Activated B cell treated with CpG ODN at 0.5 μM for 24 hours (primary cell): ENCODE measurements at regions not wholly inside any gene's neighbourhood (a gene's known extent, or its start where the extent isn't known, plus 50 kb on each side); places are given as distances from the start of the nearest gene placed in this dataset.
"Not testable (repeated sequence)": the region's sequence is repeated elsewhere in the genome, so short reads cannot be mapped to it uniquely, and the experiment has no call there.

Experiments used
- ATAC-seq: fragments of 200-7000 bp; cut with Tn5 transposase; one replicate; pipeline ENCODE4 v1.10.0; 2021; ENCODE audit warnings: low read depth, mild to moderate bottlenecking, moderate library complexity
- CTCF ChIA-PET: fragments of 350-600 bp; sonication (Branson Sonifier 250); formaldehyde crosslinking; loops from one replicate; lab custom pipeline; 2021; ENCODE audit warnings: antibody characterized with exemption; lab: Charles Lee
- POLR2A ChIA-PET: fragments of 350-600 bp; sonication (Branson Sonifier 250); formaldehyde crosslinking; loops from one replicate; lab custom pipeline; 2021; ENCODE audit warnings: antibody characterized with exemption; lab: Charles Lee
- DNase-seq: peaks from one replicate; pipeline ENCODE4 v3.0.0; 2022
- H3K27ac Mint-ChIP-seq: one replicate; pipeline ENCODE4 v1.8.0; 2020; ENCODE audit warnings: mixed read lengths
- H3K27me3 Mint-ChIP-seq: one replicate; pipeline ENCODE4 v1.8.0; 2021; ENCODE audit warnings: mixed read lengths
- H3K36me3 Mint-ChIP-seq: one replicate; pipeline ENCODE4 v1.8.0; 2021; ENCODE audit warnings: low read depth, mixed read lengths
- H3K4me1 Mint-ChIP-seq: one replicate; pipeline ENCODE4 v1.8.0; 2021; ENCODE audit warnings: mixed read lengths
- H3K4me3 Mint-ChIP-seq: one replicate; pipeline ENCODE4 v1.8.0; 2020; ENCODE audit warnings: mild to moderate bottlenecking, mixed read lengths
- H3K9me3 Mint-ChIP-seq: one replicate; pipeline ENCODE4 v1.8.0; 2020; ENCODE audit warnings: mixed read lengths
- CTCF ChIP-seq: fragments of 200-600 bp; IDR thresholded peaks from one replicate; pipeline ENCODE4 v1.8.0; 2022; ENCODE audit warnings: antibody characterized with exemption, mild to moderate bottlenecking
- intact Hi-C: fragments of 100-400 bp; cut with micrococcal nuclease; formaldehyde crosslinking; loops from one replicate; pipeline ENCODE4 v1.15.1; 2024

- ChIA-PET CTCF (no interaction called here), POLR2A (no interaction called here)
- H3K9me3 Mint-ChIP-seq: no peaks in the 10 kb centered on the region
- no peaks in the 10 kb centered on the region for H3K4me1 Mint-ChIP-seq
- H3K27me3 Mint-ChIP-seq: peaks cover 2% of the 10 kb centered on the region
- no peak overlapping the region for H3K27ac Mint-ChIP-seq
- no peak for TF ChIP-seq CTCF
- DNase-seq (no peak), ATAC-seq (no peak)
- intact Hi-C loops: no loop called here
- no peaks in the 10 kb centered on the region for H3K36me3 Mint-ChIP-seq
- H3K4me3 Mint-ChIP-seq: no peak overlapping the region
Measured at GRCh38 chr9:26650325-26650724, 242.3 kb downstream of the CAAP1 start.

GRCh38 chr9:26643826-26644225 lies 248.8 kb downstream of the CAAP1 start:
- no peak overlapping the region for H3K4me3 Mint-ChIP-seq
- ATAC-seq: no peak
- intact Hi-C loops: no loop called here
- POLR2A ChIA-PET: no interaction called here
- CTCF ChIA-PET: no interaction called here
- TF ChIP-seq CTCF: no peak
- no peaks in the 10 kb centered on the region for H3K4me1 Mint-ChIP-seq
- H3K9me3 Mint-ChIP-seq: no peaks in the 10 kb centered on the region
- no peak for DNase-seq
- no peaks in the 10 kb centered on the region for H3K36me3 Mint-ChIP-seq
- H3K27ac Mint-ChIP-seq: no peak overlapping the region
- H3K27me3 Mint-ChIP-seq: no peaks in the 10 kb centered on the region

GRCh38 chr9:26639761-26640160 lies 252.8 kb downstream of the CAAP1 start:
- ChIA-PET CTCF (no interaction called here), POLR2A (no interaction called here)
- Mint-ChIP-seq H3K27ac (no peak overlapping the region), H3K4me1 (no peaks in the 10 kb centered on the region), H3K4me3 (no peak overlapping the region), H3K9me3 (peaks cover 2% of the 10 kb centered on the region), H3K36me3 (no peaks in the 10 kb centered on the region), H3K27me3 (no peaks in the 10 kb centered on the region)
- intact Hi-C loops: no loop called here
- TF ChIP-seq CTCF: no peak
- ATAC-seq (no peak), DNase-seq (no peak)

GRCh38 chr9:26637101-26637500 lies 255.5 kb downstream of the CAAP1 start:
- H3K4me1 Mint-ChIP-seq: no peaks in the 10 kb centered on the region
- POLR2A ChIA-PET: no interaction called here
- DNase-seq (no peak), ATAC-seq (no peak)
- no peak for TF ChIP-seq CTCF
- no peaks in the 10 kb centered on the region for H3K36me3 Mint-ChIP-seq
- no peak overlapping the region for H3K4me3 Mint-ChIP-seq
- intact Hi-C loops: no loop called here
- no peaks in the 10 kb centered on the region for H3K27me3 Mint-ChIP-seq
- peaks cover 2% of the 10 kb centered on the region for H3K9me3 Mint-ChIP-seq
- H3K27ac Mint-ChIP-seq: no peak overlapping the region
- CTCF ChIA-PET: no interaction called here

GRCh38 chr9:26613851-26614350 lies 278.7 kb downstream of the CAAP1 start:
- not testable (repeated sequence) for H3K9me3 Mint-ChIP-seq

GRCh38 chr9:26612211-26612610 lies 280.4 kb downstream of the CAAP1 start:
- Mint-ChIP-seq H3K27me3 (no peaks in the 10 kb centered on the region), H3K4me1 (no peaks in the 10 kb centered on the region), H3K36me3 (no peaks in the 10 kb centered on the region), H3K4me3 (no peak overlapping the region), H3K27ac (no peak overlapping the region), H3K9me3 (no peaks in the 10 kb centered on the region)
- ChIA-PET POLR2A (no interaction called here), CTCF (no interaction called here)
- no peak for TF ChIP-seq CTCF
- intact Hi-C loops: no loop called here
- DNase-seq (no peak), ATAC-seq (no peak)

More at GRCh38 chr9:26613851-26614350, 278.7 kb downstream of the CAAP1 start:
- H3K27ac Mint-ChIP-seq, intact Hi-C loops, CTCF ChIA-PET, H3K4me3 Mint-ChIP-seq, H3K27me3 Mint-ChIP-seq, POLR2A ChIA-PET, H3K4me1 Mint-ChIP-seq, ATAC-seq, H3K36me3 Mint-ChIP-seq, DNase-seq: not testable (repeated sequence)
